OCI-LY7 (cell line): ENCODE measurements at regions not wholly inside any gene's neighbourhood (a gene's known extent, or its start where the extent isn't known, plus 50 kb on each side); places are given as distances from the start of the nearest gene placed in this dataset.

Experiments used
- BruUV-seq: library from RNA; stranded (reverse); fragments of 400-500 nt; replicated peaks from 2 replicates; lab custom pipeline; 2021; lab: Mats Ljungman, UMichigan
- CTCF ChIA-PET: fragments of 300-600 bp; sonication (Branson Sonifier 250); formaldehyde crosslinking; loops from one replicate; lab custom pipeline; 2022; ENCODE audit warnings: antibody characterized with exemption; ENCODE audit not compliant: unreplicated experiment; lab: Charles Lee
- POLR2A ChIA-PET: fragments of 300-600 bp; sonication (Branson Sonifier 250); formaldehyde crosslinking; loops from one replicate; lab custom pipeline; 2022; ENCODE audit warnings: antibody characterized with exemption; lab: Charles Lee
- DNase-seq: peaks from one replicate; pipeline ENCODE4 v3.0.0-alpha.2; 2015; ENCODE audit warnings: low spot score
- H2AFZ ChIP-seq: fragments of 200-600 bp; sonication (generic), shearing (Covaris generic); 2 replicates; pipeline ENCODE4 v1.6.1; 2014; ENCODE audit warnings: mild to moderate bottlenecking, antibody characterized with exemption, low read length, moderate library complexity
- H3K27ac ChIP-seq: fragments of 200-600 bp; sonication (generic); 2 replicates; pipeline ENCODE4 v1.5.1; 2014; ENCODE audit warnings: mixed run types, low read depth, mild to moderate bottlenecking, moderate library complexity, low read length, inconsistent platforms; ENCODE audit not compliant: poor library complexity, severe bottlenecking
- H3K36me3 ChIP-seq: fragments of 200-600 bp; sonication (generic); 2 replicates; pipeline ENCODE4 v1.6.1; 2014; ENCODE audit warnings: mild to moderate bottlenecking, antibody characterized with exemption, low read length, moderate library complexity, mixed read lengths; ENCODE audit not compliant: insufficient read depth
- H3K4me1 ChIP-seq: fragments of 200-600 bp; sonication (generic); 2 replicates; pipeline ENCODE4 v1.5.1; 2014; ENCODE audit warnings: mild to moderate bottlenecking, low read length; ENCODE audit not compliant: insufficient read depth, poor library complexity, severe bottlenecking
- H3K4me2 ChIP-seq: fragments of 200-600 bp; sonication (generic); 2 replicates; pipeline ENCODE4 v1.6.1; 2014; ENCODE audit warnings: mild to moderate bottlenecking, low read length
- H3K4me3 ChIP-seq: fragments of 200-600 bp; sonication (generic); 2 replicates; pipeline ENCODE4 v1.5.1; 2014; ENCODE audit warnings: mild to moderate bottlenecking, low read depth, low read length; ENCODE audit not compliant: poor library complexity, severe bottlenecking
- H3K79me2 ChIP-seq: fragments of 200-600 bp; sonication (generic); 2 replicates; pipeline ENCODE4 v1.6.1; 2016; ENCODE audit warnings: low read depth, mild to moderate bottlenecking, low read length, moderate library complexity, mixed read lengths; ENCODE audit not compliant: insufficient read depth
- H3K9me2 ChIP-seq: fragments of 200-600 bp; sonication (generic); 2 replicates; pipeline ENCODE4 v1.6.1; 2016; ENCODE audit warnings: mild to moderate bottlenecking, low read length, mixed read lengths; ENCODE audit not compliant: insufficient read depth
- H3K9me3 ChIP-seq: fragments of 200-600 bp; sonication (generic); 2 replicates; pipeline ENCODE4 v1.6.1; 2014; ENCODE audit warnings: mild to moderate bottlenecking, mixed run types, low read length, mixed read lengths
- H4K20me1 ChIP-seq: fragments of 200-600 bp; sonication (generic); 2 replicates; pipeline ENCODE4 v1.6.1; 2014; ENCODE audit warnings: mild to moderate bottlenecking, antibody characterized with exemption, low read length, moderate library complexity, mixed read lengths; ENCODE audit not compliant: insufficient read depth
- CTCF ChIP-seq: fragments of 200-600 bp; sonication (generic); conservative IDR thresholded peaks from 2 replicates; pipeline ENCODE4 v1.5.1; 2014; ENCODE audit warnings: mild to moderate bottlenecking, antibody characterized with exemption, low read length, moderate library complexity, mixed read lengths
- EZH2phosphoT487 ChIP-seq: fragments of 200-600 bp; sonication (generic); IDR thresholded peaks from 2 replicates; pipeline ENCODE4 v1.6.1; 2018; ENCODE audit warnings: low read depth, borderline replicate concordance, mild to moderate bottlenecking, mixed run types, antibody characterized with exemption, low read length, moderate library complexity, mixed read lengths
- intact Hi-C: fragments of 100-400 bp; cut with micrococcal nuclease; formaldehyde crosslinking; loops from one replicate; pipeline ENCODE4 v1.10.0; 2022; ENCODE audit not compliant: unreplicated experiment

DNA sequence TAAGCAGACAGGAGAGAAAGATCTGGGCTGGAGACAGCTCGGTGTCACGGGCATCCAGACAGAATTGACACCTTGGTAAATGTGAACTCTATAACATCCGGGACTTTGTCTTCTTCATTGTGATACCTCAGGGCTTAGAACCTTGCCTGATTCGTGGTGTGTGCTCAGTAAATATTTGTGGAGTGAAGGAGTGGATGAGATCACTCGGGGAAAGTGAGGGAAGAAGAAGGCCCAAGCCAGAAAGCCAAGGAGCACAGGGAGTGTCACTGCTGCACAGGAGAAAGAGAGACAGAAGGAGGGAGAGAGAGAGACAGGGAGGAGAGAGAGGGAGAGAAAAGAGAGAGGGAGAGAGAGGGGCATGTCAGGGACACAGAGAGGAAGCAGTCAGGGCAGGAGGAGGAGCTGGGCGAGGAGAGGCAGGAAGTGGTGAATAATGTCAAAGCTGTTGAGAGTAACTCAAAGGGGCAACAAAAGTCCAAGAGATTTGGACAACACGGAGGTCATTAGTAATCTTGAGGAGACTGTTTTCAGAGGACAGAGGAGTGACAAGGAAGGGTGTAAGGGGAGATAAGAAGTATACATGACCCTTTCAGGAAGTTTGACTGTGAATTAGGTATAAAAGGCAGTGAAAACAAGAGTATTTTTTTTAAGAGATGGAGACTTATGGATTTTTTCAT lies 141.6 kb upstream of the MAX start:
- Histone ChIP-seq H3K9me2 (no peaks in the 10 kb centered on the region), H3K9me3 (no peaks in the 10 kb centered on the region), H3K27ac (peak overlapping the region; percentile 13), H4K20me1 (no peaks in the 10 kb centered on the region), H3K79me2 (no peaks in the 10 kb centered on the region), H3K4me1 (peaks cover 16% of the 10 kb centered on the region), H3K4me3 (peak overlapping the region; percentile 5), H3K4me2 (peak overlapping the region; percentile 51), H3K36me3 (no peaks in the 10 kb centered on the region), H2AFZ (peak overlapping the region; percentile 99)
- ChIA-PET POLR2A (interaction anchor here (1.5 kb wide), 1 partner anchor 36 kb away, joined by 6 read pairs; no protein-coding TSS in a partner anchor), CTCF (no interaction called here)
- peak; percentile 60 for DNase-seq
- TF ChIP-seq EZH2phosphoT487 (no peak), CTCF (no peak)
- BruUV-seq: no TSS peak
- intact Hi-C loops: no loop called here

DNA sequence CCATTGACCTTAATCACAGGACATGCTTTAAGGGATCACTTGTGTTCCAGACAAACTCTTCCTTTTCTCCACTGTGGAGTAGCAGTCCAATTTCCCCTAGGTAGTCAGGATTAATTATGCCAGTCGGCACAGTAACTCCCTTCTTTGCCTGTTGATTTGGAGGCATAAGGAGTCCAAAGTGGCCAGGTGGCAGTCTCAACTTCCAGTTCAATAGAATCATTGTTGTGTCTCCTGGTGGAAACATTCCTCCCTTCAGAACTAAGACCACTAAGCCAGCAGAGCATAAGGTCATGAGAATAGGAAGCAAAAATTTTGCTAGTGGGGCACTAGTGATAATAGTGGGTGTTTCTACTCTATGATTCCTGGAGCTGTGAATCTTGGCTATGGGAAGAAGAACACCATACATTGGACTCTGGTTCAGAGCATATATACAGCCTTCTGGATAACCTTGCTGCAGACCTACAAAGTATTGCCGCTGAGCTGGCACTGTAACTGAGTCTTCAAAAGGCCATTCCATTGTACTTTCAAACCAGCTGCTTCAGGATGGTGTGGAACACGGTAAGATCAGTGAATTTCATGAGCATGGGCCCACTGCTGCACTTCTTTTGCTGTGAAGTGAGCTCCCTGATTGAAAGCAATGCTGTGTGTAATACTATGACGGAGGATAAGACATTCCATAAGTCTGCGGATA lies 147.3 kb upstream of the MAX start:
- Histone ChIP-seq H3K9me2 (no peaks in the 10 kb centered on the region), H3K9me3 (no peaks in the 10 kb centered on the region), H3K27ac (no peak overlapping the region), H3K4me3 (no peak overlapping the region), H3K36me3 (no peaks in the 10 kb centered on the region), H3K4me1 (peaks cover 21% of the 10 kb centered on the region), H2AFZ (no peak overlapping the region), H4K20me1 (no peaks in the 10 kb centered on the region), H3K79me2 (no peaks in the 10 kb centered on the region), H3K4me2 (no peak overlapping the region)
- CTCF ChIA-PET: no interaction called here
- intact Hi-C loops: loop anchor here (10.0 kb wide), 1 partner anchor 575 kb away; no protein-coding TSS in a partner anchor
- POLR2A ChIA-PET: interaction anchor here (0.6 to 1.1 kb wide), 2 partner anchors 16 to 101 kb away, joined by 3 to 4 read pairs; no protein-coding TSS in a partner anchor
- no peak for DNase-seq
- BruUV-seq: no TSS peak
- no peak for TF ChIP-seq CTCF
- no peak for TF ChIP-seq EZH2phosphoT487
